Fibroblast of lung (primary cell): ENCODE measurements at regions not wholly inside any gene's neighbourhood (a gene's known extent, or its start where the extent isn't known, plus 50 kb on each side); places are given as distances from the start of the nearest gene placed in this dataset.

Experiments used
- EZH2 ChIP-seq: IDR thresholded peaks from 2 replicates; pipeline ENCODE4 v1.5.1; 2012; ENCODE audit warnings: low read length, control low read depth, mild to moderate bottlenecking; ENCODE audit errors: missing control alignments
- TF ChIP-seq, protein P1 (sequence below), 2 donors: IDR thresholded peaks in 1 of 2; conservative IDR thresholded peaks in 1 of 2; 1 replicate in 1 of 2; 2 replicates in 1 of 2; pipeline ENCODE4 v1.5.1; 2011 to 2012; ENCODE audit warnings: low read length in 2 of 2, control low read depth in 1 of 2, inconsistent platforms in 1 of 2, low read depth in 1 of 2, mild to moderate bottlenecking in 1 of 2

DNA sequence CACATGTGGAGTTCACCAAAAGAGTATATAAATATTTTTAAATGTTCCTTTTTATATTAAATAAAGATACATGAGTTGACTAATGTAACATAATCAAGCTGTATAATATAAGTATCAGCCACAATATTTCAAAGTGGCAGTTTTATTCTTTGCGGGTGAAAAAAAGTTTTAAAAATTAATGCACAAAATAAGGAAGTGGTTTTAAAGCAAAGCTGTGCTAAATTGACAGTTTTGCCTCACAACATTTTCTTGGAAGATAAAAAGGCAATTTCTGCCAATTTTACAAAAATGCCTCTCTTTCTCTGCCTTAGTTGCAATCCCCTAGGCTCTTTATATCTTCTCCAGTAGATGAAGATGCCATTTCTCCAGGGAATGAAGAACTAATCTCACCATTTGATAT is 719.1 kb downstream of the C12orf50 start:
- TF ChIP-seq, protein P1, sequence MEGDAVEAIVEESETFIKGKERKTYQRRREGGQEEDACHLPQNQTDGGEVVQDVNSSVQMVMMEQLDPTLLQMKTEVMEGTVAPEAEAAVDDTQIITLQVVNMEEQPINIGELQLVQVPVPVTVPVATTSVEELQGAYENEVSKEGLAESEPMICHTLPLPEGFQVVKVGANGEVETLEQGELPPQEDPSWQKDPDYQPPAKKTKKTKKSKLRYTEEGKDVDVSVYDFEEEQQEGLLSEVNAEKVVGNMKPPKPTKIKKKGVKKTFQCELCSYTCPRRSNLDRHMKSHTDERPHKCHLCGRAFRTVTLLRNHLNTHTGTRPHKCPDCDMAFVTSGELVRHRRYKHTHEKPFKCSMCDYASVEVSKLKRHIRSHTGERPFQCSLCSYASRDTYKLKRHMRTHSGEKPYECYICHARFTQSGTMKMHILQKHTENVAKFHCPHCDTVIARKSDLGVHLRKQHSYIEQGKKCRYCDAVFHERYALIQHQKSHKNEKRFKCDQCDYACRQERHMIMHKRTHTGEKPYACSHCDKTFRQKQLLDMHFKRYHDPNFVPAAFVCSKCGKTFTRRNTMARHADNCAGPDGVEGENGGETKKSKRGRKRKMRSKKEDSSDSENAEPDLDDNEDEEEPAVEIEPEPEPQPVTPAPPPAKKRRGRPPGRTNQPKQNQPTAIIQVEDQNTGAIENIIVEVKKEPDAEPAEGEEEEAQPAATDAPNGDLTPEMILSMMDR (conservative IDR thresholded peaks at IDR 0.05 in 1 of 2, IDR thresholded peaks at IDR 0.05 in 1 of 2; ENCODE audit: low read depth in 1 of 2, low read length in 2 of 2), result no peak
- TF ChIP-seq EZH2, result no peak
